Liver (tissue), 8 donors: ENCODE measurements at regions not wholly inside any gene's neighbourhood (a gene's known extent, or its start where the extent isn't known, plus 50 kb on each side); places are given as distances from the start of the nearest gene placed in this dataset.

Experiments
- DNase-seq: peaks from one replicate; pipeline ENCODE4 v3.0.0-alpha.2; 2017; ENCODE audit warnings: low spot score
- H3K27ac ChIP-seq, 2 donors: one replicate each; pipeline ENCODE4 v1.7.0; 2013; ENCODE audit warnings: inconsistent platforms in 2 of 2, low read length in 2 of 2, control low read depth in 1 of 2, low read depth in 1 of 2, mild to moderate bottlenecking in 1 of 2
- H3K27me3 ChIP-seq, 4 donors: one replicate each; pipeline versions ENCODE4 v1.6.1 to v1.7.0; 2013; ENCODE audit warnings: low read length in 3 of 4, inconsistent platforms in 1 of 4, mild to moderate bottlenecking in 1 of 4, moderate library complexity in 1 of 4; ENCODE audit not compliant: control insufficient read depth in 4 of 4, insufficient read depth in 4 of 4
- H3K36me3 ChIP-seq, 4 donors: one replicate each; pipeline versions ENCODE4 v1.6.1 to v1.7.0; 2013; ENCODE audit warnings: low read length in 3 of 4, mild to moderate bottlenecking in 3 of 4, low read depth in 1 of 4, moderate library complexity in 1 of 4; ENCODE audit not compliant: control insufficient read depth in 4 of 4, insufficient read depth in 3 of 4
- H3K4me1 ChIP-seq, 4 donors: one replicate each; pipeline versions ENCODE4 v1.6.1 to v1.7.0; 2013; ENCODE audit warnings: low read length in 3 of 4, mild to moderate bottlenecking in 3 of 4, moderate library complexity in 1 of 4; ENCODE audit not compliant: control insufficient read depth in 4 of 4, insufficient read depth in 4 of 4
- H3K4me3 ChIP-seq, 3 donors: one replicate each; pipeline versions ENCODE4 v1.6.1 to v1.7.0; 2013; ENCODE audit warnings: low read length in 3 of 3, control low read depth in 1 of 3, low read depth in 1 of 3, mild to moderate bottlenecking in 1 of 3
- H3K9ac ChIP-seq, 2 donors: one replicate each; pipeline ENCODE4 v1.7.0; 2013; ENCODE audit warnings: low read length in 2 of 2, mild to moderate bottlenecking in 2 of 2, moderate library complexity in 2 of 2, control low read depth in 1 of 2, low read depth in 1 of 2
- H3K9me3 ChIP-seq, 4 donors: one replicate each; pipeline versions ENCODE4 v1.6.1 to v1.7.0; 2013; ENCODE audit warnings: low read length in 3 of 4; ENCODE audit not compliant: control insufficient read depth in 4 of 4
- CTCF ChIP-seq: fragments of 150-350 bp; IDR thresholded peaks from 2 replicates; pipeline ENCODE4 v1.5.1; 2017; ENCODE audit warnings: improper control_type of control experiment, low read depth, low read length; ENCODE audit not compliant: missing input control
- EGR1 ChIP-seq, 2 donors: IDR thresholded peaks; 2 replicates each; pipeline ENCODE4 v1.6.1; 2016 to 2018; ENCODE audit warnings: antibody characterized with exemption in 2 of 2, low read depth in 2 of 2
- FOXA1 ChIP-seq: IDR thresholded peaks from 2 replicates; pipeline ENCODE4 v1.6.1; 2016; ENCODE audit warnings: antibody characterized with exemption
- FOXA2 ChIP-seq: IDR thresholded peaks from 2 replicates; pipeline ENCODE4 v1.6.1; 2016; ENCODE audit warnings: antibody characterized with exemption
- HNF4G ChIP-seq: IDR thresholded peaks from 2 replicates; pipeline ENCODE4 v1.6.1; 2016; ENCODE audit warnings: antibody characterized with exemption
- JUND ChIP-seq, 2 donors: IDR thresholded peaks; 2 replicates each; pipeline ENCODE4 v1.6.1; 2016; ENCODE audit warnings: antibody characterized with exemption in 2 of 2
- RAD21 ChIP-seq, 2 donors: IDR thresholded peaks; 2 replicates each; pipeline ENCODE4 v1.6.1; 2016; ENCODE audit warnings: antibody characterized with exemption in 2 of 2, mild to moderate bottlenecking in 2 of 2
- RXRA ChIP-seq, 2 donors: IDR thresholded peaks; 2 replicates each; pipeline ENCODE4 v1.6.1; 2017 to 2018; ENCODE audit warnings: antibody characterized with exemption in 2 of 2, mild to moderate bottlenecking in 1 of 2
- SP1 ChIP-seq: IDR thresholded peaks from 2 replicates; pipeline ENCODE4 v1.6.1; 2018; ENCODE audit warnings: antibody characterized with exemption, mild to moderate bottlenecking
- TAF1 ChIP-seq: conservative IDR thresholded peaks from 2 replicates; pipeline ENCODE4 v1.6.1; 2016; ENCODE audit warnings: antibody characterized with exemption, mild to moderate bottlenecking
- YY1 ChIP-seq: IDR thresholded peaks from 2 replicates; pipeline ENCODE4 v1.6.1; 2016; ENCODE audit warnings: antibody characterized with exemption, mild to moderate bottlenecking
- WGBS: extraction: QIAGEN DNeasy Blood & Tissue Kit; methylation state at CpG from one replicate; pipeline ENCODE4 v1.1.7; 2013; 5-methylcytosine and 5-hydroxymethylcytosine counted together
- TF ChIP-seq, protein P1 (sequence below): IDR thresholded peaks from 2 replicates; pipeline ENCODE4 v1.6.1; 2016; ENCODE audit warnings: antibody characterized with exemption, mild to moderate bottlenecking
- TF ChIP-seq, protein P2 (sequence below): IDR thresholded peaks from 2 replicates; pipeline ENCODE4 v1.6.1; 2016; ENCODE audit warnings: antibody characterized with exemption
- TF ChIP-seq, protein P3 (sequence below): IDR thresholded peaks from 2 replicates; pipeline ENCODE4 v1.6.1; 2016; ENCODE audit warnings: antibody characterized with exemption
- donor health status: healthy.
- donor health status: healthy.
- donor health status: healthy.
- donor health status: healthy.
- donor health status: healthy.

GRCh38 chr2:14137643-14138042 lies 494.9 kb upstream of the LRATD1 start:
- Histone ChIP-seq H3K27me3 (peaks cover 0 to 3% (median 0%) of the 10 kb centered on the region in 4 donors), H3K9ac (no peak overlapping the region), H3K4me3 (no peak overlapping the region), H3K27ac (no peak overlapping the region), H3K4me1 (no peaks in the 10 kb centered on the region), H3K36me3 (no peaks in the 10 kb centered on the region), H3K9me3 (peaks cover 0 to 2% (median 0%) of the 10 kb centered on the region in 4 donors)
- WGBS = 38% methylated on average over 2 of the region's 2 CpGs
- DNase-seq = no peak
- TF ChIP-seq FOXA2 (no peak), TAF1 (no peak), HNF4G (no peak), RXRA (IDR thresholded peaks at IDR 0.05) (no peak), RAD21 (IDR thresholded peaks at IDR 0.05) (no peak)
- TF ChIP-seq, protein P1, sequence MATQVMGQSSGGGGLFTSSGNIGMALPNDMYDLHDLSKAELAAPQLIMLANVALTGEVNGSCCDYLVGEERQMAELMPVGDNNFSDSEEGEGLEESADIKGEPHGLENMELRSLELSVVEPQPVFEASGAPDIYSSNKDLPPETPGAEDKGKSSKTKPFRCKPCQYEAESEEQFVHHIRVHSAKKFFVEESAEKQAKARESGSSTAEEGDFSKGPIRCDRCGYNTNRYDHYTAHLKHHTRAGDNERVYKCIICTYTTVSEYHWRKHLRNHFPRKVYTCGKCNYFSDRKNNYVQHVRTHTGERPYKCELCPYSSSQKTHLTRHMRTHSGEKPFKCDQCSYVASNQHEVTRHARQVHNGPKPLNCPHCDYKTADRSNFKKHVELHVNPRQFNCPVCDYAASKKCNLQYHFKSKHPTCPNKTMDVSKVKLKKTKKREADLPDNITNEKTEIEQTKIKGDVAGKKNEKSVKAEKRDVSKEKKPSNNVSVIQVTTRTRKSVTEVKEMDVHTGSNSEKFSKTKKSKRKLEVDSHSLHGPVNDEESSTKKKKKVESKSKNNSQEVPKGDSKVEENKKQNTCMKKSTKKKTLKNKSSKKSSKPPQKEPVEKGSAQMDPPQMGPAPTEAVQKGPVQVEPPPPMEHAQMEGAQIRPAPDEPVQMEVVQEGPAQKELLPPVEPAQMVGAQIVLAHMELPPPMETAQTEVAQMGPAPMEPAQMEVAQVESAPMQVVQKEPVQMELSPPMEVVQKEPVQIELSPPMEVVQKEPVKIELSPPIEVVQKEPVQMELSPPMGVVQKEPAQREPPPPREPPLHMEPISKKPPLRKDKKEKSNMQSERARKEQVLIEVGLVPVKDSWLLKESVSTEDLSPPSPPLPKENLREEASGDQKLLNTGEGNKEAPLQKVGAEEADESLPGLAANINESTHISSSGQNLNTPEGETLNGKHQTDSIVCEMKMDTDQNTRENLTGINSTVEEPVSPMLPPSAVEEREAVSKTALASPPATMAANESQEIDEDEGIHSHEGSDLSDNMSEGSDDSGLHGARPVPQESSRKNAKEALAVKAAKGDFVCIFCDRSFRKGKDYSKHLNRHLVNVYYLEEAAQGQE = no peak
- TF ChIP-seq, protein P2, sequence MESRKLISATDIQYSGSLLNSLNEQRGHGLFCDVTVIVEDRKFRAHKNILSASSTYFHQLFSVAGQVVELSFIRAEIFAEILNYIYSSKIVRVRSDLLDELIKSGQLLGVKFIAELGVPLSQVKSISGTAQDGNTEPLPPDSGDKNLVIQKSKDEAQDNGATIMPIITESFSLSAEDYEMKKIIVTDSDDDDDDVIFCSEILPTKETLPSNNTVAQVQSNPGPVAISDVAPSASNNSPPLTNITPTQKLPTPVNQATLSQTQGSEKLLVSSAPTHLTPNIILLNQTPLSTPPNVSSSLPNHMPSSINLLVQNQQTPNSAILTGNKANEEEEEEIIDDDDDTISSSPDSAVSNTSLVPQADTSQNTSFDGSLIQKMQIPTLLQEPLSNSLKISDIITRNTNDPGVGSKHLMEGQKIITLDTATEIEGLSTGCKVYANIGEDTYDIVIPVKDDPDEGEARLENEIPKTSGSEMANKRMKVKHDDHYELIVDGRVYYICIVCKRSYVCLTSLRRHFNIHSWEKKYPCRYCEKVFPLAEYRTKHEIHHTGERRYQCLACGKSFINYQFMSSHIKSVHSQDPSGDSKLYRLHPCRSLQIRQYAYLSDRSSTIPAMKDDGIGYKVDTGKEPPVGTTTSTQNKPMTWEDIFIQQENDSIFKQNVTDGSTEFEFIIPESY = no peak
- TF ChIP-seq, protein P3, sequence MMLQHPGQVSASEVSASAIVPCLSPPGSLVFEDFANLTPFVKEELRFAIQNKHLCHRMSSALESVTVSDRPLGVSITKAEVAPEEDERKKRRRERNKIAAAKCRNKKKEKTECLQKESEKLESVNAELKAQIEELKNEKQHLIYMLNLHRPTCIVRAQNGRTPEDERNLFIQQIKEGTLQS = no peak

GRCh38 chr2:14140009-14140550 lies 492.4 kb upstream of the LRATD1 start:
- H3K4me1 ChIP-seq = no peaks in the 10 kb centered on the region
- 71% methylated on average over 6 of the region's 6 CpGs for WGBS
- no peak overlapping the region for H3K4me3 ChIP-seq
- no peak overlapping the region for H3K27ac ChIP-seq
- TF ChIP-seq EGR1 (IDR thresholded peaks at IDR 0.05; ENCODE audit: low read depth in 2 of 2) (no peak), YY1 (no peak), JUND (IDR thresholded peaks at IDR 0.05) (no peak), CTCF (no peak), FOXA1 (no peak), TAF1 (no peak), SP1 (no peak)
- no peak overlapping the region for H3K9ac ChIP-seq
- no peaks in the 10 kb centered on the region for H3K27me3 ChIP-seq
- H3K36me3 ChIP-seq = no peaks in the 10 kb centered on the region
- DNase-seq = no peak
- H3K9me3 ChIP-seq = no peaks in the 10 kb centered on the region
